T follicular helper cell (primary cell): ENCODE measurements at regions not wholly inside any gene's neighbourhood (a gene's known extent, or its start where the extent isn't known, plus 50 kb on each side); places are given as distances from the start of the nearest gene placed in this dataset.

Source experiments
- DNase-seq: peaks from one replicate; pipeline ENCODE4 v3.0.0-alpha.2; 2020; ENCODE audit warnings: low read depth

GRCh38 chr6:113092795-113093194 lies 745.7 kb downstream of the RFPL4B start:
- DNase-seq, result no peak

- DNase-seq, result no peak
These were observed 747.6 kb downstream of the RFPL4B start for GRCh38 chr6:113094779-113095178.

GRCh38 chr6:113095841-113096240 lies 748.7 kb downstream of the RFPL4B start:
- DNase-seq, result no peak

- no peak for DNase-seq
These were observed 754.4 kb upstream of the MARCKS start for GRCh38 chr6:113102761-113103160.

- no peak for DNase-seq
These were observed 753.3 kb upstream of the MARCKS start for GRCh38 chr6:113103634-113104361.

- DNase-seq, result no peak
These were observed 752.6 kb upstream of the MARCKS start for GRCh38 chr6:113104541-113104940.

- DNase-seq, result no peak
These were observed 752.2 kb upstream of the MARCKS start for GRCh38 chr6:113104951-113105350.

GRCh38 chr6:113110211-113110610 lies 746.9 kb upstream of the MARCKS start:
- no peak for DNase-seq

GRCh38 chr6:113111550-113111949 lies 745.6 kb upstream of the MARCKS start:
- no peak for DNase-seq

GRCh38 chr6:113112086-113112485 lies 745.1 kb upstream of the MARCKS start:
- no peak for DNase-seq

GRCh38 chr6:113115196-113115595 lies 741.9 kb upstream of the MARCKS start:
- DNase-seq, result no peak

- no peak for DNase-seq
These were observed 736.9 kb upstream of the MARCKS start for GRCh38 chr6:113120224-113120581.

GRCh38 chr6:113120582-113121285 lies 736.4 kb upstream of the MARCKS start:
- DNase-seq, result no peak

- no peak for DNase-seq
These were observed 735.6 kb upstream of the MARCKS start for GRCh38 chr6:113121571-113121970.

- no peak for DNase-seq
These were observed 735.1 kb upstream of the MARCKS start for GRCh38 chr6:113122060-113122459.

- no peak for DNase-seq
These were observed 731.5 kb upstream of the MARCKS start for GRCh38 chr6:113125626-113126025.

- DNase-seq, result no peak
These were observed 729.2 kb upstream of the MARCKS start for GRCh38 chr6:113127786-113128419.

GRCh38 chr6:113128661-113129060 lies 728.5 kb upstream of the MARCKS start:
- DNase-seq, result no peak

GRCh38 chr6:113129991-113130390 lies 727.2 kb upstream of the MARCKS start:
- no peak for DNase-seq

GRCh38 chr6:113137426-113137825 lies 719.7 kb upstream of the MARCKS start:
- no peak for DNase-seq

- no peak for DNase-seq
These were observed 716.4 kb upstream of the MARCKS start for GRCh38 chr6:113140721-113141120.

- no peak for DNase-seq
These were observed 715.2 kb upstream of the MARCKS start for GRCh38 chr6:113141901-113142300.

- DNase-seq, result no peak
These were observed 714.4 kb upstream of the MARCKS start for GRCh38 chr6:113142671-113143174.
